Fibroblast of villous mesenchyme (primary cell): ENCODE measurements at regions not wholly inside any gene's neighbourhood (a gene's known extent, or its start where the extent isn't known, plus 50 kb on each side); places are given as distances from the start of the nearest gene placed in this dataset.
"Not testable (repeated sequence)": the region's sequence is repeated elsewhere in the genome, so short reads cannot be mapped to it uniquely, and the experiment has no call there.

Experiments used
- DNase-seq: peaks from one replicate; pipeline ENCODE4 v3.0.0-alpha.2; 2010; ENCODE audit warnings: low read depth
- H3K4me3 ChIP-seq: 2 replicates; pipeline ENCODE4 v1.5.1; 2011; ENCODE audit warnings: low read depth, mild to moderate bottlenecking, low read length
- CTCF ChIP-seq: IDR thresholded peaks from 2 replicates; pipeline ENCODE4 v1.5.1; 2012; ENCODE audit warnings: low read depth, mild to moderate bottlenecking, low read length; ENCODE audit not compliant: insufficient read depth

- DNase-seq, result no peak
- H3K4me3 ChIP-seq, result no peak overlapping the region
- no peak for TF ChIP-seq CTCF
Observed at GRCh38 chr5:131107128-131107527, 57.9 kb downstream of the HINT1 start.

GRCh38 chr5:131104169-131104808, 60.8 kb downstream of the HINT1 start:
- DNase-seq, result no peak
- no peak overlapping the region for H3K4me3 ChIP-seq
- no peak for TF ChIP-seq CTCF

- no peak overlapping the region for H3K4me3 ChIP-seq
- DNase-seq, result no peak
- no peak for TF ChIP-seq CTCF
Observed at GRCh38 chr5:131096774-131097710, 68.0 kb downstream of the HINT1 start.

- not testable (repeated sequence) for H3K4me3 ChIP-seq, DNase-seq
Observed at GRCh38 chr5:131095561-131095960, 69.5 kb downstream of the HINT1 start.

- TF ChIP-seq CTCF, result no peak
- no peak for DNase-seq
- H3K4me3 ChIP-seq, result no peak overlapping the region
Observed at GRCh38 chr5:131084436-131084835, 80.6 kb downstream of the HINT1 start.

GRCh38 chr5:131081913-131082488, 83.1 kb downstream of the HINT1 start:
- DNase-seq, result peak; percentile 6
- no peak overlapping the region for H3K4me3 ChIP-seq
- TF ChIP-seq CTCF, result no peak

- TF ChIP-seq CTCF, result no peak
- H3K4me3 ChIP-seq, result no peak overlapping the region
- DNase-seq, result peak; percentile 52
Observed at GRCh38 chr5:131081374-131081773, 83.7 kb downstream of the HINT1 start.
